Heart left ventricle (tissue), 16 donors: ENCODE measurements at regions not wholly inside any gene's neighbourhood (a gene's known extent, or its start where the extent isn't known, plus 50 kb on each side); places are given as distances from the start of the nearest gene placed in this dataset.

Experiments used
- ATAC-seq, 4 donors: fragments of 200-7000 bp; cut with Tn5 transposase; one replicate each; pipeline ENCODE4 v1.9.1; 2020 to 2022; ENCODE audit warnings: moderate library complexity in 4 of 4, mild to moderate bottlenecking in 3 of 4, moderate number of reproducible peaks in 1 of 4
- DNase-seq, 5 donors: peaks; one replicate each; pipeline ENCODE4 v3.0.0-alpha.2; 2020
- H3K27ac ChIP-seq, 12 donors: fragments of 200-600 bp; sonication (generic) in 4 of 12; one replicate each; pipeline versions ENCODE4 v1.5.0 to v1.8.0; 2016 to 2022; ENCODE audit warnings: mild to moderate bottlenecking in 2 of 12
- H3K27me3 ChIP-seq, 9 donors: fragments of 200-600 bp; sonication (generic) in 2 of 9; one replicate each; pipeline versions ENCODE4 v1.5.1 to v1.8.0; 2016 to 2022; ENCODE audit warnings: mild to moderate bottlenecking in 3 of 9
- H3K36me3 ChIP-seq, 9 donors: fragments of 200-600 bp; sonication (generic) in 2 of 9; one replicate each; pipeline versions ENCODE4 v1.5.0 to v1.8.0; 2018 to 2022; ENCODE audit warnings: mild to moderate bottlenecking in 2 of 9
- H3K4me1 ChIP-seq, 12 donors: fragments of 200-600 bp; sonication (generic) in 4 of 12; one replicate each; pipeline versions ENCODE4 v1.5.0 to v1.8.0; 2016 to 2022; ENCODE audit warnings: mild to moderate bottlenecking in 3 of 12
- H3K4me3 ChIP-seq, 12 donors: fragments of 200-600 bp; sonication (generic) in 4 of 12; one replicate each; pipeline versions ENCODE4 v1.5.0 to v1.8.0; 2017 to 2022; ENCODE audit warnings: mild to moderate bottlenecking in 9 of 12, moderate library complexity in 4 of 12
- H3K9me3 ChIP-seq, 12 donors: fragments of 200-600 bp; sonication (generic) in 4 of 12; one replicate each; pipeline versions ENCODE4 v1.5.0 to v1.8.0; 2016 to 2022; ENCODE audit warnings: mild to moderate bottlenecking in 1 of 12
- POLR2A ChIP-seq, 2 donors: fragments of 450-650 bp; IDR thresholded peaks; one replicate each; pipeline ENCODE4 v1.6.1; 2017; ENCODE audit warnings: antibody characterized with exemption in 2 of 2, mild to moderate bottlenecking in 2 of 2, moderate library complexity in 2 of 2
- WGBS, 4 donors: extraction: QIAGEN DNeasy Blood & Tissue Kit in 2 of 4; methylation state at CpG; one replicate each; pipeline versions ENCODE4 v1.1.5 to v1.1.7; 2013 to 2018; 5-methylcytosine and 5-hydroxymethylcytosine counted together
- intact Hi-C, 10 donors: fragments of 100-400 bp; cut with DNase I; formaldehyde crosslinking; loops; one replicate each; pipeline versions ENCODE4 v1.11.1 to v1.14.2; 2022
- TF ChIP-seq, protein P1 (sequence below), 12 donors: fragments of 200-600 bp; sonication (generic) in 4 of 12; IDR thresholded peaks; one replicate each; pipeline versions ENCODE4 v1.5.0 to v1.8.0; 2018 to 2022; ENCODE audit warnings: antibody characterized with exemption in 12 of 12, mild to moderate bottlenecking in 5 of 12
- donor health status: ischemic (EF 13 %, LVEDD 7.1; RV severe dilation, severe dysfunction).
- donor health status: healthy with polysubstance abuse.
- donor health status: DM: no; HTN: yes; CAD: no.
- donor health status: DM: no; HTN: no; CAD: no.
- donor health status: ischemic (EF 25% LVEDD 6.9; RV normal size, moderate dysfunction).
- donor health status: ischemic (EF 25% LVEDD 5.7; RV mildly dilated, moderate dysfunction).
- donor health status: healthy.
- donor health status: DM: yes; HTN: yes; CAD: no.
- donor health status: ischemic (EF 35%, LVEDD 5.7; RV mildly dilated, moderate dysfunction).
- donor health status: nonischemic (EF 11% LVEDD 7.7; RV severe dilation, severe dysfunction).
- donor health status: DM: yes; HTN: yes; CAD: no.
- donor health status: PGD.
- donor health status: ischemic (EF 29% LVEDD 5.4; RV normal size, mild dysfunction).
- donor health status: nonischemic (EF 23%, LVEDD 6.1; RV moderate dilation, normal function).

- H3K4me1 ChIP-seq = peaks cover 0 to 13% (median 0%) of the 10 kb centered on the region in 12 donors
- intact Hi-C loops = loop anchor here in 1 of 10 donors (2.0 kb wide), 3 partner anchors 29 to 39 kb away; no protein-coding TSS in a partner anchor
- H3K4me3 ChIP-seq = peak overlapping the region in 5 of 12 donors; percentile 1 to 55 (median 47)
- peaks cover 0 to 11% (median 0%) of the 10 kb centered on the region in 9 donors for H3K27me3 ChIP-seq
- H3K36me3 ChIP-seq = no peaks in the 10 kb centered on the region
- peak overlapping the region in 5 of 12 donors; percentile 41 to 76 (median 50) for H3K27ac ChIP-seq
- no peak for TF ChIP-seq POLR2A (IDR thresholded peaks at IDR 0.05)
- TF ChIP-seq, protein P1, sequence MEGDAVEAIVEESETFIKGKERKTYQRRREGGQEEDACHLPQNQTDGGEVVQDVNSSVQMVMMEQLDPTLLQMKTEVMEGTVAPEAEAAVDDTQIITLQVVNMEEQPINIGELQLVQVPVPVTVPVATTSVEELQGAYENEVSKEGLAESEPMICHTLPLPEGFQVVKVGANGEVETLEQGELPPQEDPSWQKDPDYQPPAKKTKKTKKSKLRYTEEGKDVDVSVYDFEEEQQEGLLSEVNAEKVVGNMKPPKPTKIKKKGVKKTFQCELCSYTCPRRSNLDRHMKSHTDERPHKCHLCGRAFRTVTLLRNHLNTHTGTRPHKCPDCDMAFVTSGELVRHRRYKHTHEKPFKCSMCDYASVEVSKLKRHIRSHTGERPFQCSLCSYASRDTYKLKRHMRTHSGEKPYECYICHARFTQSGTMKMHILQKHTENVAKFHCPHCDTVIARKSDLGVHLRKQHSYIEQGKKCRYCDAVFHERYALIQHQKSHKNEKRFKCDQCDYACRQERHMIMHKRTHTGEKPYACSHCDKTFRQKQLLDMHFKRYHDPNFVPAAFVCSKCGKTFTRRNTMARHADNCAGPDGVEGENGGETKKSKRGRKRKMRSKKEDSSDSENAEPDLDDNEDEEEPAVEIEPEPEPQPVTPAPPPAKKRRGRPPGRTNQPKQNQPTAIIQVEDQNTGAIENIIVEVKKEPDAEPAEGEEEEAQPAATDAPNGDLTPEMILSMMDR (IDR thresholded peaks at IDR 0.05) = peak in 6 of 12 donors; percentile 4 to 64 (median 52)
- ATAC-seq (peak in 3 of 4 donors; percentile 42 to 95 (median 93)), DNase-seq (peak in 2 of 5 donors; percentile 78)
- H3K9me3 ChIP-seq = no peaks in the 10 kb centered on the region
- 49 to 91% (median 67%) methylated on average over 10 of the region's 10 CpGs for WGBS, 4 donors
These were observed 219.8 kb downstream of the OR13H1 start for GRCh38 chrX:131763674-131764073.

GRCh38 chrX:131764216-131764615 is 220.3 kb downstream of the OR13H1 start:
- peak overlapping the region in 2 of 12 donors; percentile 44 to 64 for H3K27ac ChIP-seq
- 51 to 90% (median 64%) methylated on average over 5 of the region's 5 CpGs for WGBS, 4 donors
- intact Hi-C loops = no loop called here
- DNase-seq (no peak), ATAC-seq (no peak)
- no peaks in the 10 kb centered on the region for H3K36me3 ChIP-seq
- peak overlapping the region in 4 of 12 donors; percentile 26 to 55 (median 47) for H3K4me3 ChIP-seq
- TF ChIP-seq, protein P1 (IDR thresholded peaks at IDR 0.05) = no peak
- TF ChIP-seq POLR2A (IDR thresholded peaks at IDR 0.05) = no peak
- peaks cover 0 to 11% (median 0%) of the 10 kb centered on the region in 9 donors for H3K27me3 ChIP-seq
- no peaks in the 10 kb centered on the region for H3K9me3 ChIP-seq
- peaks cover 0 to 13% (median 0%) of the 10 kb centered on the region in 12 donors for H3K4me1 ChIP-seq

DNA sequence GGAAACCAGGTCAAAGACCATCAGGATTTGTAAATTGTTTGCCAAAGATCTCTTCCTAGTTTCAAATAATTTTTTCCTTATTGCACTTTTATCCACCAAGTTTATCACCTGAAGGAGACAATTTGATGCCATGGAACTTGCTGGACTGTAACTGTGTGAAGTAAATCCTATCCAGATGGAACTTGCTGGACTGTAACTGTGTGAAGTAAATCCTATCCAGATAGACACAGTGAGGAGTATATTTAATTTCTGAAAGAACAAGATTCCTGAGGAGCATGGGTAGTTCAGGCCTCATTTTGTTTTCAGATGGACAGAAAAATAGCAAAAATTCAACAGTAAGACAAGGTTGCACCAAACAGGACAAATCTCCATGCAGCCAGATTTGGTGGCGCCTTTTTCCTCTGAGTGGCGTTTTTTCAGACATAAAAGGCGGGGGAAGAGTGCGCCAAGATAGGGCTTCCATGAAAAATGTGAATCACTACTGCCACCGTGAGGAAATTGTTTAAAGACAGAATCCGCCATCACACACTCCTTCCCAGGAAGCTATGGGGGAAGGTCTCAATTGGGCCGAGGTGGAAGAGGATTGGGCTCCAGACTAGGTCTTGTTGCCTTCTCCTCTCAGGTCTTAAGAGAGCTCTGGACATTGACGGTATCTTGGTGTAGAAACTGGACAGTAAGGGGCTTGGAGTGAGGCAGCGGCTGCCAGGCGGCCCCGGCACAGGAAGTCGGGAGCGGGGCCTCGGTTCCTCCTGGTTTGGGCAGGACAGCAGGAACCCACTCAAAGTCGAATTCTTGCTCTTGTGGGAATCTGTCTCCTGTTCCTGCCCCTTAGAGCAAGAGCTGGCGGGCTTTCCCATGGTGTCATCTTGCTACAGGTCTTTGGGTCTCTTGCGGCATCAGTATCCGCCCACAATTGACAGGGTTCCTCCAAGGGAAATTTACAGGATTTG is 234.7 kb downstream of the OR13H1 start:
- no peaks in the 10 kb centered on the region for H3K36me3 ChIP-seq
- peak overlapping the region in 5 of 12 donors; percentile 48 to 85 (median 75) for H3K27ac ChIP-seq
- H3K4me1 ChIP-seq = peaks cover 0 to 7% (median 0%) of the 10 kb centered on the region in 12 donors
- intact Hi-C loops = no loop called here
- WGBS, 4 donors = 48 to 97% (median 75%) methylated on average over 15 to 18 of the region's 18 CpGs
- H3K27me3 ChIP-seq = peaks cover 0 to 15% (median 0%) of the 10 kb centered on the region in 9 donors
- no peak for TF ChIP-seq POLR2A (IDR thresholded peaks at IDR 0.05)
- TF ChIP-seq, protein P1 (IDR thresholded peaks at IDR 0.05) = peak in 4 of 12 donors; percentile 25 to 55 (median 40)
- peak in 2 of 4 donors; percentile 92 to 94 for ATAC-seq
- H3K4me3 ChIP-seq = peak overlapping the region in 4 of 12 donors; percentile 34 to 63 (median 53)
- H3K9me3 ChIP-seq = no peaks in the 10 kb centered on the region
- DNase-seq = peak in 2 of 5 donors; percentile 53 to 73

GRCh38 chrX:131779306-131779705 is 235.4 kb downstream of the OR13H1 start:
- peak overlapping the region in 3 of 12 donors; percentile 50 to 63 (median 56) for H3K4me3 ChIP-seq
- 86 to 95% (median 91%) methylated on average over 7 of the region's 7 CpGs for WGBS, 4 donors
- ATAC-seq = no peak

More at GRCh38 chrX:131779306-131779705, 235.4 kb downstream of the OR13H1 start:
- Histone ChIP-seq H3K4me1 (peaks cover 0 to 8% (median 0%) of the 10 kb centered on the region in 12 donors), H3K9me3 (no peaks in the 10 kb centered on the region), H3K27ac (peak overlapping the region in 3 of 12 donors; percentile 66 to 85 (median 75)), H3K36me3 (no peaks in the 10 kb centered on the region), H3K27me3 (peaks cover 0 to 11% (median 0%) of the 10 kb centered on the region in 9 donors)
- TF ChIP-seq POLR2A (IDR thresholded peaks at IDR 0.05) = no peak
- TF ChIP-seq, protein P1 (IDR thresholded peaks at IDR 0.05) = no peak
- no peak for DNase-seq
- intact Hi-C loops = no loop called here
